Testis (tissue), 2 donors: ENCODE measurements at regions not wholly inside any gene's neighbourhood (a gene's known extent, or its start where the extent isn't known, plus 50 kb on each side); places are given as distances from the start of the nearest gene placed in this dataset.

ENCODE experiments used
- POLR2A ChIP-seq: fragments of 450-650 bp; IDR thresholded peaks from one replicate; pipeline ENCODE4 v1.6.1; 2017; ENCODE audit warnings: antibody characterized with exemption, mild to moderate bottlenecking, moderate library complexity
- TF ChIP-seq, protein P1 (sequence below), 3 experiments: fragments of 450-650 bp in 2 of 3; fragments of 200-600 bp in 1 of 3; sonication (generic) in 1 of 3; IDR thresholded peaks; one replicate each; pipeline ENCODE4 v1.5.1; 2016 to 2019; ENCODE audit warnings: antibody characterized with exemption in 3 of 3, mild to moderate bottlenecking in 2 of 3, moderate library complexity in 1 of 3

DNA sequence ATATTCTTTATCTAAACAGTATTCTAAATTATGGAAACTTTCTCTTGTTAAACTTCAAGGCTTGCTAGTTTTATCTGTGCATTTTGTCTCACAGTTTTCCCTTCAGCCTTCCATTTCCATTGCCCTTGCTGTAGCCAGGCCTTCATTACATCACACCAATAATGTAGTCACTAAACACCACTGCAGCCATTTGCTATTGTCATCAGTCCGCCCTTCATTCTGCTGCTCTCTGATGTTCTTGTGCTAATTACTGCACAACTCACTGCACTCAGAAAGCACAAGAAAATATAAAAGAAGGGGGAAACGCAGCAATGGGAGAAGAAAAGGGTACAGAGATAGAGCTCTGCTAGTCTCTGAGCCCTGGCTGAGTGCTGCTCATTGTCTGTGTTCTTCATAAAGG, 239.6 kb upstream of the FSTL5 start:
- TF ChIP-seq, protein P1, sequence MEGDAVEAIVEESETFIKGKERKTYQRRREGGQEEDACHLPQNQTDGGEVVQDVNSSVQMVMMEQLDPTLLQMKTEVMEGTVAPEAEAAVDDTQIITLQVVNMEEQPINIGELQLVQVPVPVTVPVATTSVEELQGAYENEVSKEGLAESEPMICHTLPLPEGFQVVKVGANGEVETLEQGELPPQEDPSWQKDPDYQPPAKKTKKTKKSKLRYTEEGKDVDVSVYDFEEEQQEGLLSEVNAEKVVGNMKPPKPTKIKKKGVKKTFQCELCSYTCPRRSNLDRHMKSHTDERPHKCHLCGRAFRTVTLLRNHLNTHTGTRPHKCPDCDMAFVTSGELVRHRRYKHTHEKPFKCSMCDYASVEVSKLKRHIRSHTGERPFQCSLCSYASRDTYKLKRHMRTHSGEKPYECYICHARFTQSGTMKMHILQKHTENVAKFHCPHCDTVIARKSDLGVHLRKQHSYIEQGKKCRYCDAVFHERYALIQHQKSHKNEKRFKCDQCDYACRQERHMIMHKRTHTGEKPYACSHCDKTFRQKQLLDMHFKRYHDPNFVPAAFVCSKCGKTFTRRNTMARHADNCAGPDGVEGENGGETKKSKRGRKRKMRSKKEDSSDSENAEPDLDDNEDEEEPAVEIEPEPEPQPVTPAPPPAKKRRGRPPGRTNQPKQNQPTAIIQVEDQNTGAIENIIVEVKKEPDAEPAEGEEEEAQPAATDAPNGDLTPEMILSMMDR (IDR thresholded peaks at IDR 0.05), result no peak
- TF ChIP-seq POLR2A, result no peak
